Cardiac muscle cell (in vitro differentiated cells and primary cell): ENCODE measurements at regions not wholly inside any gene's neighbourhood (a gene's known extent, or its start where the extent isn't known, plus 50 kb on each side); places are given as distances from the start of the nearest gene placed in this dataset.

ENCODE experiments used
- DNase-seq, 2 donors: peaks; one replicate each; pipeline versions ENCODE4 v3.0.0 to v3.0.0-alpha.2; 2010 to 2017; ENCODE audit warnings: low read depth in 1 of 2, low spot score in 1 of 2
- H3K27ac ChIP-seq: fragments of 200-600 bp; sonication (generic); 2 replicates; pipeline ENCODE4 v1.5.1; 2016
- H3K27me3 ChIP-seq: fragments of 200-600 bp; sonication (generic); 2 replicates; pipeline ENCODE4 v1.6.0; 2016; ENCODE audit warnings: control low read depth
- H3K36me3 ChIP-seq: fragments of 200-600 bp; sonication (generic); 2 replicates; pipeline ENCODE4 v1.5.1; 2016; ENCODE audit warnings: control low read depth
- H3K4me1 ChIP-seq: fragments of 200-600 bp; sonication (generic); 2 replicates; pipeline ENCODE4 v1.8.1; 2017; ENCODE audit warnings: low read depth, mild to moderate bottlenecking, mixed run types
- H3K4me3 ChIP-seq: fragments of 200-600 bp; sonication (generic); 2 replicates; pipeline ENCODE4 v1.5.1; 2016; ENCODE audit warnings: mild to moderate bottlenecking
- H3K9me3 ChIP-seq: fragments of 200-600 bp; sonication (generic); 2 replicates; pipeline ENCODE4 v1.5.1; 2017; ENCODE audit warnings: low read depth, mild to moderate bottlenecking, control low read depth
- TF ChIP-seq, protein P1 (sequence below): IDR thresholded peaks from 2 replicates; pipeline ENCODE4 v1.5.1; 2012; ENCODE audit warnings: low read depth, mild to moderate bottlenecking, low read length

GRCh38 chr3:73885862-73886261 lies 261.1 kb upstream of the PDZRN3 start:
- no peak overlapping the region for H3K4me3 ChIP-seq
- H3K27ac ChIP-seq = no peak overlapping the region
- H3K9me3 ChIP-seq = no peaks in the 10 kb centered on the region
- DNase-seq = no peak
- H3K36me3 ChIP-seq = no peaks in the 10 kb centered on the region
- H3K4me1 ChIP-seq = no peaks in the 10 kb centered on the region
- TF ChIP-seq, protein P1, sequence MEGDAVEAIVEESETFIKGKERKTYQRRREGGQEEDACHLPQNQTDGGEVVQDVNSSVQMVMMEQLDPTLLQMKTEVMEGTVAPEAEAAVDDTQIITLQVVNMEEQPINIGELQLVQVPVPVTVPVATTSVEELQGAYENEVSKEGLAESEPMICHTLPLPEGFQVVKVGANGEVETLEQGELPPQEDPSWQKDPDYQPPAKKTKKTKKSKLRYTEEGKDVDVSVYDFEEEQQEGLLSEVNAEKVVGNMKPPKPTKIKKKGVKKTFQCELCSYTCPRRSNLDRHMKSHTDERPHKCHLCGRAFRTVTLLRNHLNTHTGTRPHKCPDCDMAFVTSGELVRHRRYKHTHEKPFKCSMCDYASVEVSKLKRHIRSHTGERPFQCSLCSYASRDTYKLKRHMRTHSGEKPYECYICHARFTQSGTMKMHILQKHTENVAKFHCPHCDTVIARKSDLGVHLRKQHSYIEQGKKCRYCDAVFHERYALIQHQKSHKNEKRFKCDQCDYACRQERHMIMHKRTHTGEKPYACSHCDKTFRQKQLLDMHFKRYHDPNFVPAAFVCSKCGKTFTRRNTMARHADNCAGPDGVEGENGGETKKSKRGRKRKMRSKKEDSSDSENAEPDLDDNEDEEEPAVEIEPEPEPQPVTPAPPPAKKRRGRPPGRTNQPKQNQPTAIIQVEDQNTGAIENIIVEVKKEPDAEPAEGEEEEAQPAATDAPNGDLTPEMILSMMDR = no peak
- H3K27me3 ChIP-seq = no peaks in the 10 kb centered on the region

DNA sequence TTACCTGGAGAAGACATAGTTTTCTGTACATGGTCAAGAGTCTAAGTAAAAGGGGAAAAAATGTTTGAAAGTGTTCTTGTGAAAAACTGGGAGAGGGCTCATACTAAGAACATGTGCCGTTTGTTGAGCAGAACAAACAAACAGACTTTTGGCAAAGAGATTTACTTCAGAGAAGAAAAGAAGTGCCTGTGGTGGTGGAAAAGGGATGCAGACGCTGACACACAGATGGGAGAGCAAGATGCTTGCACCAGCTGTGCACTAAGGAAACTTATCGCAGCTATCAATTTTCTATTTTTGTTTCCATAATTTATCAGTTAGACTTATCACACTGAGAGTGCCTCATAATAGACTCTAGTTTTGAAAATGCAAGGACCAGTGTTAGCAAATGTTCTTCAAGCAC lies 259.6 kb upstream of the PDZRN3 start:
- H3K27ac ChIP-seq = no peak overlapping the region
- no peaks in the 10 kb centered on the region for H3K9me3 ChIP-seq
- no peaks in the 10 kb centered on the region for H3K27me3 ChIP-seq
- H3K4me3 ChIP-seq = no peak overlapping the region
- TF ChIP-seq, protein P1 = no peak
- no peaks in the 10 kb centered on the region for H3K4me1 ChIP-seq
- DNase-seq = no peak
- no peaks in the 10 kb centered on the region for H3K36me3 ChIP-seq

DNA sequence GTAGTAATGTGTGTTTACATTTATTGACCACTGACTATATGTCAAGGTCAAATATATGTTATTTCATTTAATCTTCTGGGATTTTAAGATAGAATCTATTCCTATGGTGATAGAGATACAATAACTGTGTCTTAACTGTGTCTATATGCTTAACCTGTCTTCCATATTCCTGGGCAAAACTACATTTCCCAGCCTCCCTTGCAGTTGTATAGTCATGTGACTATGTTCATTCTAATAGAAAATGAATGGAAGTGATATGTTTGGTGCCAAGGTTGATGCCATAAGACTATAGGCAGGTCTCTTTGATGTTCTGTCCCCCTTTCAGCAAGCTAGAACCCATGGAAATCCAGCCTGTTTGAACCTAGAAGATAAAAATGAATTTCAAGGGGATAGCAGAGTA lies 258.8 kb upstream of the PDZRN3 start:
- Histone ChIP-seq H3K36me3 (no peaks in the 10 kb centered on the region), H3K4me3 (no peak overlapping the region), H3K27ac (no peak overlapping the region), H3K27me3 (no peaks in the 10 kb centered on the region), H3K9me3 (no peaks in the 10 kb centered on the region), H3K4me1 (no peaks in the 10 kb centered on the region)
- TF ChIP-seq, protein P1 = no peak
- DNase-seq = no peak

DNA sequence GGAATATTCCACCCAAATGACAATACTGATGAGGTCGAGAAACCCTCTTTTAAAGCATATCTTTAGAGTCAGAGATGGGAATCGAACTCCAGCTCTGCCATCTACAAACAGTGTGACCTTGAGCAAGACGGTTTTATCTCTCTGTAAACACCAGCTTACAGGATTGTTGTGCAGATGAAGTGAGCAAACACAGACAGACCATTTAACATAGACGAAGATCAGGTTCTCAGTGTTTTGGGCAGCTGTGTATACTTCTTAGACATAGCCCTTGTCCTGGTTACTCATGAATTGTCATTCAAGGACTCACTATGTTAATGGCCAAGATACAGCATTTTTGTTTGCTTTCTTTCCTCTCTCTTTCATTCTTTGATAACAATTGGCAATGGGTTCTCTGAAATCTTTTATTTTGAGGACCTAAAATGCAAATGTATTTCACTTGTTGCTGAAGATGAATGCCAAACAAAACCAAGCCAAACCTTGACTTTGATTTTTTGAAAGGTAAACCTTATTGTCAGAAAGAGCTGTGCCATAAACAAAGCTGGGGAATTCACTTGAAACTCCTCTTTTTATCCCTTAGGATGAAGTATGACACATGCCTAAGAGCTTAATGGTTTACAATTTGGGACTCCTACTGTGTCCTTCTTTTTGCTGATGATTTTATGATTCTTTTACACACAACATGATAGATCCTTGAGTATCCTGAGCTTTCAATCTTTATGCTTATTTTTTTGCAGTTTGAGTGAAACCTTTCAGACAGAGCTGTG lies 250.0 kb upstream of the PDZRN3 start:
- Histone ChIP-seq H3K27me3 (no peaks in the 10 kb centered on the region), H3K4me3 (no peak overlapping the region), H3K27ac (no peak overlapping the region), H3K36me3 (no peaks in the 10 kb centered on the region), H3K4me1 (no peaks in the 10 kb centered on the region), H3K9me3 (no peaks in the 10 kb centered on the region)
- DNase-seq = no peak
- TF ChIP-seq, protein P1 = no peak

- TF ChIP-seq, protein P1 = no peak
- DNase-seq = no peak
- Histone ChIP-seq H3K9me3 (no peaks in the 10 kb centered on the region), H3K36me3 (no peaks in the 10 kb centered on the region), H3K27me3 (no peaks in the 10 kb centered on the region), H3K4me1 (no peaks in the 10 kb centered on the region), H3K4me3 (no peak overlapping the region), H3K27ac (no peak overlapping the region)
Observed at GRCh38 chr3:73874161-73874560, 249.4 kb upstream of the PDZRN3 start.
